IMR-90 (cell line): ENCODE measurements at regions not wholly inside any gene's neighbourhood (a gene's known extent, or its start where the extent isn't known, plus 50 kb on each side); places are given as distances from the start of the nearest gene placed in this dataset.

Experiments
- BHLHE40 ChIP-seq: fragments of 150-350 bp; IDR thresholded peaks from 2 replicates; pipeline ENCODE4 v1.6.1; 2016; ENCODE audit warnings: mild to moderate bottlenecking, low read depth, low read length
- CEBPB ChIP-seq: IDR thresholded peaks from 2 replicates; pipeline ENCODE4 v1.6.1; 2012; ENCODE audit warnings: low read depth, low read length, improper control_type of control experiment
- FOS ChIP-seq: fragments of 150-350 bp; IDR thresholded peaks from 2 replicates; pipeline ENCODE4 v1.6.1; 2016; ENCODE audit warnings: low read depth, low read length
- POLR2A ChIP-seq: IDR thresholded peaks from 2 replicates; pipeline ENCODE4 v1.6.1; 2012; ENCODE audit warnings: mild to moderate bottlenecking, low read depth, low read length
- RAD21 ChIP-seq: IDR thresholded peaks from 2 replicates; pipeline ENCODE4 v1.6.1; 2012; ENCODE audit warnings: low read length, improper control_type of control experiment
- RFX5 ChIP-seq: IDR thresholded peaks from 2 replicates; pipeline ENCODE4 v1.8.0; 2012; ENCODE audit warnings: low read depth, mild to moderate bottlenecking, low read length, moderate library complexity
- SMC3 ChIP-seq: fragments of 150-350 bp; IDR thresholded peaks from 2 replicates; pipeline ENCODE4 v1.6.1; 2016; ENCODE audit warnings: low read depth, mild to moderate bottlenecking, antibody characterized with exemption, low read length, moderate library complexity
- TF ChIP-seq, protein P1 (sequence below): conservative IDR thresholded peaks from 2 replicates; pipeline ENCODE4 v1.5.1; 2012; ENCODE audit warnings: mild to moderate bottlenecking, low read depth, low read length, improper control_type of control experiment

DNA sequence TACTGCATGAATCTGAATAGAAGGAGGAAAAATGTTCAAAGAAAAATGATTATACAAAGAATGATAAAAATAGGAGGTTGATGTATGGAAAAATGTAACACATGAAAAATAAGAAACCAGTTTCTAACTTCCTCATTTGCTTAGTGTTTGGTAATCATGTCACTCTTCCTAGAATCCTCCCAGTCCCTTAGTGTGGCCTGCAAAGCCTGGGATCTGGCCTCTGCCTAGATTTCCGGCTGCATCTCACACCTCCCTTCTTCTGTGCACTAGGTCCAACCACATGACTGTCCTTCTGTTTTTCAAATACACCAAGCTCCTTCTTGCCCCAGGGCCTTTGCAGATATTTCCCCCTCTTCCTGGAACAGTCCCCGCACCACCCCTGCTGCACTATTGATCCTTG lies 76.8 kb upstream of the RBMS1 start:
- TF ChIP-seq POLR2A, result no peak
- TF ChIP-seq, protein P1, sequence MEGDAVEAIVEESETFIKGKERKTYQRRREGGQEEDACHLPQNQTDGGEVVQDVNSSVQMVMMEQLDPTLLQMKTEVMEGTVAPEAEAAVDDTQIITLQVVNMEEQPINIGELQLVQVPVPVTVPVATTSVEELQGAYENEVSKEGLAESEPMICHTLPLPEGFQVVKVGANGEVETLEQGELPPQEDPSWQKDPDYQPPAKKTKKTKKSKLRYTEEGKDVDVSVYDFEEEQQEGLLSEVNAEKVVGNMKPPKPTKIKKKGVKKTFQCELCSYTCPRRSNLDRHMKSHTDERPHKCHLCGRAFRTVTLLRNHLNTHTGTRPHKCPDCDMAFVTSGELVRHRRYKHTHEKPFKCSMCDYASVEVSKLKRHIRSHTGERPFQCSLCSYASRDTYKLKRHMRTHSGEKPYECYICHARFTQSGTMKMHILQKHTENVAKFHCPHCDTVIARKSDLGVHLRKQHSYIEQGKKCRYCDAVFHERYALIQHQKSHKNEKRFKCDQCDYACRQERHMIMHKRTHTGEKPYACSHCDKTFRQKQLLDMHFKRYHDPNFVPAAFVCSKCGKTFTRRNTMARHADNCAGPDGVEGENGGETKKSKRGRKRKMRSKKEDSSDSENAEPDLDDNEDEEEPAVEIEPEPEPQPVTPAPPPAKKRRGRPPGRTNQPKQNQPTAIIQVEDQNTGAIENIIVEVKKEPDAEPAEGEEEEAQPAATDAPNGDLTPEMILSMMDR, result no peak
- TF ChIP-seq CEBPB, result no peak
- TF ChIP-seq RAD21, result no peak
- TF ChIP-seq BHLHE40, result no peak
- TF ChIP-seq FOS, result no peak
- no peak for TF ChIP-seq SMC3
- no peak for TF ChIP-seq RFX5
